HG03139 (cell line): ENCODE measurements at regions not wholly inside any gene's neighbourhood (a gene's known extent, or its start where the extent isn't known, plus 50 kb on each side); places are given as distances from the start of the nearest gene placed in this dataset.

Experiments used
- ATAC-seq: cut with Tn5 transposase; IDR thresholded peaks from one replicate; pipeline ENCODE4 v1.9.1; 2021; ENCODE audit not compliant: unreplicated experiment

GRCh38 chr6:28585335-28585734 is 59.7 kb downstream of the GPX5 start:
- no peak for ATAC-seq

DNA sequence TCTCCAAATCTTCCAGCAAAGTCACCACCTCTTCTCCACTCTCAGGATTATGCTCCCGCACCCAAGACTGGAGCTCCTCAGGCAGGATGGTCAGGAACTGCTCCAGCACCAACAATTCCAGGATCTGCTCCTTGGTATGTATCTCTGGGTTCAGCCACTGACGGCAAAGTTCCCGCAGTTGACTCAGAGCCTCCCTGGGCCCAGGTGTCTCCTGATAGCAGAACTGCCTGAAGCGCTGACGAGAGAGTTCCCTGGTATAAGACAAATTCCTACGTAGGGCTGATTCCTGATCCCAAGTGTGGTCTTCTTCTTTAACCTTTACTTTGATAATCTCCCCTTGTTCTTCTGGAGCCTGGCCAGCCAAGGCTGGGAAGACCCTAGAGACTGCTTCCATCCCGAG is 60.6 kb downstream of the GPX5 start:
- no peak for ATAC-seq

DNA sequence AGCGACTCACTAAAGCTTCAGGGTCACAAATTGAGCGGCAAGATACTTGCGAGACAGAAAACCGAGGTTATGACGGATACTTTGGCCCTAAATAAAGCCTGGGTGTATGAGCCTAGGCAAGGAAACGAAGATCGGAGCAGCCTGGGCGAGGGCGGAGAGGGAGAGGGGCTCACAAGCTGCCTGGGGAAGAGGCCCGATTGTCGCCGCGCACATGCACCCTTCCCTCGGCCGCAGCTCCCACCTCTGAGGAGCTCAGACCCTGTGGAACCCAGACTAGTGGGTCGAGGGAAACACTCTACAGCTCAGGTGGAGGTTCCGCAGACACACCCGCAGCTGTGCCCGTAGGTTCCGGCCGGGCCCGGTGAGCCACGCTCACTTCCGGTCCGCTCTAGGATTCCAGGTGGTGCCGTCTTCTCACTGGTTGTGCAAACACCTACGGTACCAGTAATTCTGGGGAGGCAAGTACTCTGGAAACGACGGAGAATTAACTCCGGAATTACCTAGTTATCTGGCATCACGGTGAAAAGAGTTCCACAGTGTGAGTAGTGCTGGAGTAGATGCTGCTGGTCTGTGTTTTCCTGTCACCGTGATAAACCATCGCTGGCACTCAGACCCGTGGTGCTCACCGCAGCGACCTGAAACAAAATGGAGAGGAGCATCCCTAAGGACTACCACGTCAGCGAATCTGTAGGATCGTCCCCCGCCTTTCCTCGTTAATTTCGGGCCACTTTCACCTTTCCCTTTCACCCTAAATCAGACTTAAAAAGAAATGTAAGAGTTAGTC is 61.5 kb downstream of the GPX5 start:
- ATAC-seq: peak; percentile 69

GRCh38 chr6:28587746-28588075 is 62.0 kb downstream of the GPX5 start:
- ATAC-seq: no peak

DNA sequence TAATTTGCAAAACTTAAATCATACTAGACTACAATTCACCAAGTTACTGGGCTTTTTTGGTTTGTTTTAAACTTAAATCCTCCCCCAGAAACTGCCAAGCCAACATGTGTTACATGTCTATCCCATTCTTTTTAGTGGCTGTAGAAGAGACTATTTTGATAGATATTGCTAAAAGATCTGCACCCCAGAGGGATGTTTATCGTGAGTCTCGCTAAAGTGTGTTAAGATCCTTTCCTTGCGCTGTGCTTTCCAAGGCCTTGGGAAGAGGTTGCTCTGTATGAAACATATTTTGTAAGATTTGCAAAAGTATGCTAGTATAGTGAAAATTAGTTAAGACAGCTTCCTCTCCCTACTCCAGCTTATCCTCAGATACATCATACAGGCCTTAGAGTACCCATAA is 63.0 kb downstream of the GPX5 start:
- no peak for ATAC-seq

GRCh38 chr6:28589234-28589956 is 63.7 kb downstream of the GPX5 start:
- peak; percentile 48 for ATAC-seq

GRCh38 chr6:28589957-28590349 is 64.3 kb downstream of the GPX5 start:
- ATAC-seq: no peak

DNA sequence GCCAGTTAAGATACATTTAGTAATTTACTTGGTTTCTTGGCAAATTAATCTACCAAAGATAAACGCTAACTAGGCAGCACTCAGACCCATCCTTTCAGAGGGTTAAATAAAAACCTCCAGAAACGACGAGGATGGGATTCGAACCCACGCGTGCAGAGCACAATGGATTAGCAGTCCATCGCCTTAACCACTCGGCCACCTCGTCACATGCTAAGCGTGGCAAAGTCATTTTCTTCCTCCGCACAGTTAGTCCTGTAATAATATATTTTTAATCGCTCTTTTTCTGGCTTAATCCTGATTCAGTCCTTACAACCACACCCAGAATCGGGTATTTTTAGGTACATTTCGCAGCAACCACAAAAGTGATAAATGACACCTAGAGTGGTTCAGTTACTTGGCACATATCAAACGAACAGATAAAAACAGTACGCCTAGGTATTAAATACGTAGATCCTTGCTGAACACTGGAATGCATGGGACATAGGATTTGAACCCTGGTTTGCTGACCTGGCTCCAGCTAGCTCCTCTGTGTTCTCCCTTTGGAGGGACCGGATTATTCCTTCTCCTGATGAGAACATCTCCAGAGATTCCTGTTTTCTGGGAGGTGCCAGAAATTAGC is 71.6 kb downstream of the GPX5 start:
- ATAC-seq: no peak

GRCh38 chr6:28597924-28598722 is 72.4 kb downstream of the GPX5 start:
- no peak for ATAC-seq

GRCh38 chr6:28598757-28599686 is 73.3 kb downstream of the GPX5 start:
- no peak for ATAC-seq

- ATAC-seq: no peak
These were observed 74.6 kb downstream of the GPX5 start for GRCh38 chr6:28600245-28600644.

DNA sequence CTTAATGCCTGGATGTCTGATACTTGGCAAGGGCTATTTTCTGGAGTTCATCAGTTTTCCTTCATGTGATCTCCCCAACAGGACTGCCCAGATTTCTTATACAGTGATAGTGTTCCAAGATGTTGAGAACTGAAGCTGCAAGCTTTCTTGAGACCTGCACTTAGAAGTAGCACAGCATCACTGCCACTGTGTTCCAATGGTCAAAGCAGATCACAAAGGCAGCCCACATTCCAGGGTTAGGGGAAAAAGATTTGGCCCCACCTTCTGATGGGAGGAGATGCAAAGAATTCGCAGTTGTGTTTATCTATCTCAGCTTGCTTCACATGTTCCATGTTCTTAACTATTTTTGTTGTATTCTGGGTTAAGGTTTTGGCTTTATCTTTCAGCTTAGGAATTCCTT is 78.2 kb downstream of the GPX5 start:
- ATAC-seq: no peak

DNA sequence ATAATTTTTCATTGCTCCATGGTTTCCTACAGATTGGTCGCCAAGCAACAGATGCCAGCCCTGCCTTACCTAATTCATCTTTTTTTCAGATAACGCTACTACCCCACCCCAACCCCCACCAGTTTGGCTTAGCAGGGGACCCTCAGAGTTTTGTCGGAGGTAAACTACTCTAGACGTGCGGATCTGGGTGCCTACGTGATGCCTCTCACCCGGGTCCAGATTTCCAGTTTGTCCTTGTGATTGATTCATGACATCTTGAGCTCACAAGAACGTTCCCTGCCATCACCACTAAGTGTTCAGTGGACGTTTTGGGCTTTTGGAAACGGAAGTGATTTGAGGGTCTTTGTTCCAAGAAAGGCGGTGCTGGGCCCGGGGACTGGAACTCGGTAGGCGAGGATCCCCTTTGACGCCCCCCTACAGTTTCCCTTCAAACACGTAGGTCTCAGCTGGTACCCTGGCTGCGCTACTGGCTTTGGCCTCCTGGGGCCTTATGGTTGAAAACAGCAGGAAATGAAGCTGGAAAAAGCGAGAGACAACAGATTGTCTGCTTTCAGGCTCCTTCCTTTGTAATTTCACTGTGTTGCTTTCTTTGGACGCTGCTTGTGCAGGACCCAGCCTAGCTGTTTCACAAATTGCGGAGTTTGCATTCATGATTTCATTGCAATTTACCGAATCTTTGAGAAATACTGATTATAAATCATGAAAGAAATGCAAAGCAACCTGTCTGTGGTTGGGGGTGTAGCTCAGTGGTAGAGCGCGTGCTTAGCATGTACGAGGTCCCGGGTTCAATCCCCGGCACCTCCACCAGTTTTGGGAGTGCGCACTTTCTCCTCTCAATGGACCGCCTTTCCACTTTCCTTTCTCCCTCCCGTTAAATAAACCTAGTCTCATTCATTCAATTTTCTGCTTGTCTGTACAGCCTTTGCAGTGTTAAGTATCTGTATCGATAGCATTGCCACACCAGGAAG is 81.0 kb downstream of the GPX5 start:
- ATAC-seq: no peak

DNA sequence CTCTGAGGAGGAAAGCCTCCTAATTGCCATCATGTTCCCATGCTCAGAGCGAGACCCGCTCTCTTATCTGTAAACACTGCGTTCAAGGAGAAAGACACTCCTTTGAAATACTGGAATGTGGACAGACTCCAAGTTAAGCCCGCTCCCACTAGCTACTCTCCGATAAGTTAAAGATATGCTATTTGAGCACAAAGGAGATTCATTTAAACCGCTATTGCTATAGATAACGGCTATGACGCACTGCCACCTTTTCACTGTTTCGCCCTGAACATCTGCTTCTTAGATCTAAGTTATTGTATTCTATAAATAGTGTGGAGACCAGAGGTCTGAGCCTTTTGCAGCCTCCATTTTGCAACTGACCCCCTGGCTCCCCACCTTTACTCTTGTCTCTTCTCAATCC is 82.3 kb downstream of the GPX5 start:
- ATAC-seq: no peak

- ATAC-seq: no peak
These were observed 84.0 kb downstream of the GPX5 start for GRCh38 chr6:28609672-28610071.

GRCh38 chr6:28615616-28615954 is 89.9 kb downstream of the GPX5 start:
- no peak for ATAC-seq

GRCh38 chr6:28615955-28616747 is 90.5 kb downstream of the GPX5 start:
- ATAC-seq: no peak

GRCh38 chr6:28618898-28619555 is 93.3 kb downstream of the GPX5 start:
- no peak for ATAC-seq
